Neural cell (in vitro differentiated cells): ENCODE measurements at regions not wholly inside any gene's neighbourhood (a gene's known extent, or its start where the extent isn't known, plus 50 kb on each side); places are given as distances from the start of the nearest gene placed in this dataset.
A peak's percentile ranks its signal among the peaks of the same experiment; 100 is the strongest.

ENCODE experiments used
- H2AFZ ChIP-seq: fragments of 200-600, 300-800 bp; sonication (generic), shearing (Covaris generic); 2 replicates; pipeline ENCODE4 v1.6.0; 2014; ENCODE audit warnings: low read depth, mild to moderate bottlenecking, antibody characterized with exemption, low read length, moderate library complexity
- H3F3A ChIP-seq: fragments of 200-600 bp; shearing (Covaris generic); 2 replicates; pipeline ENCODE4 v1.6.1; 2016; ENCODE audit warnings: mild to moderate bottlenecking, moderate library complexity, mixed read lengths, antibody characterized with exemption, low read length; ENCODE audit not compliant: insufficient read depth, poor library complexity, severe bottlenecking
- H3K27ac ChIP-seq: fragments of 200-600, 300-800 bp; sonication (generic), shearing (Covaris generic); 2 replicates; pipeline ENCODE4 v1.5.1; 2014; ENCODE audit warnings: mild to moderate bottlenecking, low read length, moderate library complexity
- H3K27me3 ChIP-seq: fragments of 300-800, 200-600 bp; sonication (generic), shearing (Covaris generic); 2 replicates; pipeline ENCODE4 v1.6.0; 2014; ENCODE audit warnings: mild to moderate bottlenecking, low read depth, low read length, moderate library complexity; ENCODE audit not compliant: insufficient read depth
- H3K36me3 ChIP-seq: fragments of 300-800, 200-600 bp; sonication (generic), shearing (Covaris generic); 2 replicates; pipeline ENCODE4 v1.5.1; 2014; ENCODE audit warnings: mild to moderate bottlenecking, antibody characterized with exemption, low read length, moderate library complexity; ENCODE audit not compliant: insufficient read depth
- H3K4me2 ChIP-seq: fragments of 300-800, 200-600 bp; sonication (generic), shearing (Covaris generic); 2 replicates; pipeline ENCODE4 v1.6.0; 2014; ENCODE audit warnings: mild to moderate bottlenecking, low read length
- H3K4me3 ChIP-seq: fragments of 300-800, 200-600 bp; sonication (generic), shearing (Covaris generic); 2 replicates; pipeline ENCODE4 v1.5.1; 2014; ENCODE audit warnings: mild to moderate bottlenecking, low read length, moderate library complexity
- H3K79me2 ChIP-seq: fragments of 200-600 bp; shearing (Covaris generic); replicated peaks from 2 replicates; pipeline ENCODE4 v1.6.0; 2014; ENCODE audit warnings: mild to moderate bottlenecking, low read length, moderate library complexity; ENCODE audit not compliant: insufficient read depth
- H3K9ac ChIP-seq: fragments of 300-800, 200-600 bp; sonication (generic), shearing (Covaris generic); 2 replicates; pipeline ENCODE4 v1.6.1; 2016; ENCODE audit warnings: mild to moderate bottlenecking, low read length, mixed read lengths
- H3K9me2 ChIP-seq: fragments of 200-600 bp; shearing (Covaris generic); 2 replicates; pipeline ENCODE4 v1.6.1; 2016; ENCODE audit warnings: mild to moderate bottlenecking, low read length, mixed read lengths; ENCODE audit not compliant: insufficient read depth
- H3K9me3 ChIP-seq: fragments of 200-600, 300-800 bp; sonication (generic), shearing (Covaris generic); 2 replicates; pipeline ENCODE4 v1.6.1; 2016; ENCODE audit warnings: mild to moderate bottlenecking, mixed run types, low read length, moderate library complexity, mixed read lengths
- H4K20me1 ChIP-seq: fragments of 200-600 bp; shearing (Covaris generic); 2 replicates; pipeline ENCODE4 v1.6.1; 2016; ENCODE audit warnings: mild to moderate bottlenecking, mixed run types; ENCODE audit not compliant: insufficient read depth
- EP300 ChIP-seq: fragments of 450-650 bp; conservative IDR thresholded peaks from 2 replicates; pipeline ENCODE4 v1.6.1; 2014; ENCODE audit warnings: antibody characterized with exemption, mild to moderate bottlenecking, moderate library complexity; ENCODE audit not compliant: poor library complexity, severe bottlenecking
- EZH2 ChIP-seq: fragments of 200-600, 300-800 bp; shearing (Covaris generic), sonication (generic); IDR thresholded peaks from 2 replicates; pipeline ENCODE4 v1.6.1; 2014; ENCODE audit warnings: antibody characterized with exemption, low read length, borderline replicate concordance, mild to moderate bottlenecking; ENCODE audit not compliant: insufficient read depth, poor library complexity, severe bottlenecking
- MXI1 ChIP-seq: fragments of 450-650 bp; conservative IDR thresholded peaks from 2 replicates; pipeline ENCODE4 v1.6.1; 2014; ENCODE audit warnings: antibody characterized with exemption, mild to moderate bottlenecking; ENCODE audit not compliant: poor library complexity, severe bottlenecking
- POLR2AphosphoS5 ChIP-seq: IDR thresholded peaks from 2 replicates; pipeline ENCODE4 v1.6.1; 2012
- RAD21 ChIP-seq: fragments of 450-650 bp; conservative IDR thresholded peaks from 2 replicates; pipeline ENCODE4 v1.6.1; 2014; ENCODE audit warnings: antibody characterized with exemption, mild to moderate bottlenecking, moderate library complexity
- SMC3 ChIP-seq: fragments of 450-650 bp; conservative IDR thresholded peaks from 2 replicates; pipeline ENCODE4 v1.6.1; 2014; ENCODE audit warnings: antibody characterized with exemption, mild to moderate bottlenecking, moderate library complexity; ENCODE audit not compliant: poor library complexity
- TAF1 ChIP-seq: IDR thresholded peaks from 2 replicates; pipeline ENCODE4 v1.6.1; 2012; ENCODE audit warnings: low read depth
- TF ChIP-seq, protein P1 (sequence below): IDR thresholded peaks from 2 replicates; pipeline ENCODE4 v1.6.1; 2012; ENCODE audit warnings: borderline replicate concordance
- TF ChIP-seq, protein P2 (sequence below): fragments of 450-650 bp; IDR thresholded peaks from 2 replicates; pipeline ENCODE4 v1.5.1; 2014; ENCODE audit warnings: antibody characterized with exemption, mild to moderate bottlenecking, moderate library complexity; ENCODE audit not compliant: poor library complexity, severe bottlenecking

DNA sequence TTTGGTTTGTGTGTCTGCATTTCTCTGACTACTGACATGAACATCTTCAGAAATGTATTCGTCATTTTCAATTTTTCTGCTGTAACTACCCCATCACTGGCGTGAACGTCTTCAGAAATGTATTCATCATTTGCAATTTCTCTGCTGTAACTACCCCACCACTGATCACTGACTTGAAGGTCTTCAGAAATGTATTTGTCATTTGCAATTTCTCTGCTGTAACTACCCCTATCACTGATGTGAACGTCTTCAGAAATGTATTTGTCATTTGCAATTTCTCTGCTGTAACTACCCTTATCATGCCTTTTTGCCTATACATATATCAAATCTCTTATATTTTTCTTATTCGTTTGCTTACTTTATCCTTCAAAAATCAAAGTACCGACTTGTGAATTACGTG, 274.0 kb downstream of the EFNB2 start:
- Histone ChIP-seq H3K9me2 (no peaks in the 10 kb centered on the region), H3K4me3 (no peak overlapping the region), H2AFZ (no peak overlapping the region), H3K4me2 (no peak overlapping the region), H3K79me2 (no peaks in the 10 kb centered on the region), H4K20me1 (no peaks in the 10 kb centered on the region), H3K27ac (peak overlapping the region; percentile 4), H3F3A (no peaks in the 10 kb centered on the region), H3K9ac (no peak overlapping the region), H3K36me3 (no peaks in the 10 kb centered on the region), H3K9me3 (peaks cover 3% of the 10 kb centered on the region), H3K27me3 (no peaks in the 10 kb centered on the region)
- no peak for TF ChIP-seq RAD21
- TF ChIP-seq EP300, result peak; percentile 74
- TF ChIP-seq MXI1, result no peak
- peak; percentile 42 for TF ChIP-seq POLR2AphosphoS5

DNA sequence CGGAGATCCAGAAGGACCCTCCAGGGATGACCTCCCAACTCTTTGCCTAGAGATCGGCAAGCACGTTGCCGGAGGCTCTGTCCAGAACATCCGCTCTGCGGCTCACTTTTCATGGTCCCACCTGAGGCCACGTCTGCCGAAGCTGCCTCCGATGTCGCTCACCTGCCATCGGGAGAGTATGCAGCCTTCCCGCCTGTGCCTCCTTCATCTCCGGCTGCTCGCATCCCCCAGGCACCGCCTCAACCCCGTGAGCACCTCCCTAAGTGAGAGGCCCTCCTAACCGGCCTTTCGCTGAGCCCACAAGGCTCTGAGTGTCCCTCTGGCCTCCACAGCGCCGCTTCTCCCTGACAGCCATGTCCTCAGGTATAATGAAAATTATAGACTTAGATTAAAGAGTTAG, 275.1 kb downstream of the EFNB2 start:
- no peaks in the 10 kb centered on the region for H3K36me3 ChIP-seq
- H3K9me3 ChIP-seq, result peaks cover 3% of the 10 kb centered on the region
- no peaks in the 10 kb centered on the region for H3K27me3 ChIP-seq
- TF ChIP-seq POLR2AphosphoS5 (no peak), EP300 (no peak), TAF1 (no peak), MXI1 (no peak), EZH2 (no peak), RAD21 (no peak), SMC3 (no peak)
- TF ChIP-seq, protein P1, sequence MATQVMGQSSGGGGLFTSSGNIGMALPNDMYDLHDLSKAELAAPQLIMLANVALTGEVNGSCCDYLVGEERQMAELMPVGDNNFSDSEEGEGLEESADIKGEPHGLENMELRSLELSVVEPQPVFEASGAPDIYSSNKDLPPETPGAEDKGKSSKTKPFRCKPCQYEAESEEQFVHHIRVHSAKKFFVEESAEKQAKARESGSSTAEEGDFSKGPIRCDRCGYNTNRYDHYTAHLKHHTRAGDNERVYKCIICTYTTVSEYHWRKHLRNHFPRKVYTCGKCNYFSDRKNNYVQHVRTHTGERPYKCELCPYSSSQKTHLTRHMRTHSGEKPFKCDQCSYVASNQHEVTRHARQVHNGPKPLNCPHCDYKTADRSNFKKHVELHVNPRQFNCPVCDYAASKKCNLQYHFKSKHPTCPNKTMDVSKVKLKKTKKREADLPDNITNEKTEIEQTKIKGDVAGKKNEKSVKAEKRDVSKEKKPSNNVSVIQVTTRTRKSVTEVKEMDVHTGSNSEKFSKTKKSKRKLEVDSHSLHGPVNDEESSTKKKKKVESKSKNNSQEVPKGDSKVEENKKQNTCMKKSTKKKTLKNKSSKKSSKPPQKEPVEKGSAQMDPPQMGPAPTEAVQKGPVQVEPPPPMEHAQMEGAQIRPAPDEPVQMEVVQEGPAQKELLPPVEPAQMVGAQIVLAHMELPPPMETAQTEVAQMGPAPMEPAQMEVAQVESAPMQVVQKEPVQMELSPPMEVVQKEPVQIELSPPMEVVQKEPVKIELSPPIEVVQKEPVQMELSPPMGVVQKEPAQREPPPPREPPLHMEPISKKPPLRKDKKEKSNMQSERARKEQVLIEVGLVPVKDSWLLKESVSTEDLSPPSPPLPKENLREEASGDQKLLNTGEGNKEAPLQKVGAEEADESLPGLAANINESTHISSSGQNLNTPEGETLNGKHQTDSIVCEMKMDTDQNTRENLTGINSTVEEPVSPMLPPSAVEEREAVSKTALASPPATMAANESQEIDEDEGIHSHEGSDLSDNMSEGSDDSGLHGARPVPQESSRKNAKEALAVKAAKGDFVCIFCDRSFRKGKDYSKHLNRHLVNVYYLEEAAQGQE, result no peak
- TF ChIP-seq, protein P2, sequence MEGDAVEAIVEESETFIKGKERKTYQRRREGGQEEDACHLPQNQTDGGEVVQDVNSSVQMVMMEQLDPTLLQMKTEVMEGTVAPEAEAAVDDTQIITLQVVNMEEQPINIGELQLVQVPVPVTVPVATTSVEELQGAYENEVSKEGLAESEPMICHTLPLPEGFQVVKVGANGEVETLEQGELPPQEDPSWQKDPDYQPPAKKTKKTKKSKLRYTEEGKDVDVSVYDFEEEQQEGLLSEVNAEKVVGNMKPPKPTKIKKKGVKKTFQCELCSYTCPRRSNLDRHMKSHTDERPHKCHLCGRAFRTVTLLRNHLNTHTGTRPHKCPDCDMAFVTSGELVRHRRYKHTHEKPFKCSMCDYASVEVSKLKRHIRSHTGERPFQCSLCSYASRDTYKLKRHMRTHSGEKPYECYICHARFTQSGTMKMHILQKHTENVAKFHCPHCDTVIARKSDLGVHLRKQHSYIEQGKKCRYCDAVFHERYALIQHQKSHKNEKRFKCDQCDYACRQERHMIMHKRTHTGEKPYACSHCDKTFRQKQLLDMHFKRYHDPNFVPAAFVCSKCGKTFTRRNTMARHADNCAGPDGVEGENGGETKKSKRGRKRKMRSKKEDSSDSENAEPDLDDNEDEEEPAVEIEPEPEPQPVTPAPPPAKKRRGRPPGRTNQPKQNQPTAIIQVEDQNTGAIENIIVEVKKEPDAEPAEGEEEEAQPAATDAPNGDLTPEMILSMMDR, result no peak
- no peak overlapping the region for H3K4me3 ChIP-seq
- no peaks in the 10 kb centered on the region for H3K79me2 ChIP-seq
- no peak overlapping the region for H3K27ac ChIP-seq
- H3K9me2 ChIP-seq, result no peaks in the 10 kb centered on the region
- no peak overlapping the region for H3K4me2 ChIP-seq
- H2AFZ ChIP-seq, result no peak overlapping the region
- H4K20me1 ChIP-seq, result no peaks in the 10 kb centered on the region
- H3F3A ChIP-seq, result no peaks in the 10 kb centered on the region
- H3K9ac ChIP-seq, result no peak overlapping the region

DNA sequence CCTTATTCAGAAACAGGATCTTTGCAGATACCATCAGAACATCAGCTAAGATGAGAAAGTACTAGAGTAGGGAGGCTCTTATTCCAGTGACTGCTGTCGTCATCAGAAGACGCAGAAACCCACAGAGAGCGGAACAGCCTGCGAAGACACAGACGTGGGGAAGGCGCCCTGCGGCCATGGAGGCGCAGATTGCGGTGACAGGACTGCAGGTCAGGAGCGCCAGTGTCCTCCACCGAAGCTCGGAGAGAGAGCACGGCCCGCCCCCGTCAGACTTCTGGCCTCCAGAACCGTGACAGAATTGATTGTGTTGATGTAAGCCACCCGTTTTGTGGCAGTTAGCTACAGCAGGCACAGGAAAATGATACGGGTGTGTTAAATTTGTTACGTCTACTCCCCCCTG, 275.5 kb downstream of the EFNB2 start:
- no peaks in the 10 kb centered on the region for H4K20me1 ChIP-seq
- no peak overlapping the region for H3K4me3 ChIP-seq
- H3K27me3 ChIP-seq, result no peaks in the 10 kb centered on the region
- no peak for TF ChIP-seq SMC3
- TF ChIP-seq EP300, result no peak
- no peak for TF ChIP-seq POLR2AphosphoS5
- TF ChIP-seq, protein P2, result no peak
- no peak for TF ChIP-seq EZH2
- no peak for TF ChIP-seq MXI1
- TF ChIP-seq TAF1, result no peak
- TF ChIP-seq, protein P1, result no peak
- no peak for TF ChIP-seq RAD21
- no peak overlapping the region for H3K9ac ChIP-seq
- no peaks in the 10 kb centered on the region for H3K9me2 ChIP-seq
- H3K36me3 ChIP-seq, result no peaks in the 10 kb centered on the region
- H3K9me3 ChIP-seq, result peaks cover 3% of the 10 kb centered on the region
- no peak overlapping the region for H3K27ac ChIP-seq
- H3F3A ChIP-seq, result no peaks in the 10 kb centered on the region
- H3K79me2 ChIP-seq, result no peaks in the 10 kb centered on the region
- no peak overlapping the region for H2AFZ ChIP-seq
- H3K4me2 ChIP-seq, result no peak overlapping the region
